PFSK-1 (cell line): ENCODE measurements at regions not wholly inside any gene's neighbourhood (a gene's known extent, or its start where the extent isn't known, plus 50 kb on each side); places are given as distances from the start of the nearest gene placed in this dataset.

Source experiments
- FOXP2 ChIP-seq: optimal IDR thresholded peaks from 2 replicates; pipeline ENCODE3; 2011; ENCODE audit warnings: borderline replicate concordance, control low read depth, inconsistent platforms; ENCODE audit not compliant: insufficient read depth; ENCODE audit errors: extremely low read length, extremely low read depth
- POLR2AphosphoS5 ChIP-seq: IDR thresholded peaks from 2 replicates; pipeline ENCODE4 v1.6.1; 2012; ENCODE audit warnings: low read depth, mild to moderate bottlenecking, control low read depth, low read length, moderate library complexity
- SIN3A ChIP-seq: IDR thresholded peaks from 2 replicates; pipeline ENCODE4 v1.6.1; 2012; ENCODE audit warnings: mild to moderate bottlenecking, low read length, moderate library complexity, borderline replicate concordance; ENCODE audit not compliant: insufficient read depth
- TAF1 ChIP-seq: IDR thresholded peaks from 2 replicates; pipeline ENCODE4 v1.6.1; 2012; ENCODE audit warnings: low read length, control low read depth, borderline replicate concordance; ENCODE audit not compliant: insufficient read depth
- TF ChIP-seq, protein P1 (sequence below), 2 experiments: IDR thresholded peaks; 2 replicates each; pipeline versions ENCODE4 v1.6.1 to v1.8.0; 2011 to 2012; ENCODE audit warnings: low read depth in 2 of 2, low read length in 2 of 2, control low read depth in 1 of 2, inconsistent platforms in 1 of 2, mild to moderate bottlenecking in 1 of 2, moderate library complexity in 1 of 2; ENCODE audit not compliant: insufficient read depth in 1 of 2

DNA sequence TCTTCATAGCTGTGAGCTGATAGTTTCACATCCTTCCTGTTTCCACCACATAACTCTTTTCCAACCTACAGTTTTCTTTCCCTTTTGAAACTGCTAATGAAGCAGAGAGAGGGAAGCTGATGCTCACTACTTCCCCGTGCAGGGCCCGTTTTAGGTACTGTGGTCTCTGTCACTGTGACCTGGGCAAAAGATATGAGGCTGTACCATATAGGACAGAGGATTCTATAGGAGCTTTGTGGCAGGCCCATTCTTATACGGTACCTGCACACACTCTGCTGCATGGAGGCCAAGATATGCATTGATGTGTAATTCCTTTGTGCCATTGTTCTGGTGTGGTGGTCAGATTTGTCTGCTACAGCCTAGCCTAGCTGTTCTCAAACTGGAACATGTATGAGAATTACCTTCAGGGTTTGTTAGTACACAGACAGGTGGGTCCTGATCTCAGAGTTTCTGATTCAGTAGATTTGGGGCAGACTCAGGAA is 577.3 kb downstream of the LMO7 start:
- TF ChIP-seq FOXP2 = no peak
- TF ChIP-seq SIN3A = no peak
- TF ChIP-seq, protein P1, sequence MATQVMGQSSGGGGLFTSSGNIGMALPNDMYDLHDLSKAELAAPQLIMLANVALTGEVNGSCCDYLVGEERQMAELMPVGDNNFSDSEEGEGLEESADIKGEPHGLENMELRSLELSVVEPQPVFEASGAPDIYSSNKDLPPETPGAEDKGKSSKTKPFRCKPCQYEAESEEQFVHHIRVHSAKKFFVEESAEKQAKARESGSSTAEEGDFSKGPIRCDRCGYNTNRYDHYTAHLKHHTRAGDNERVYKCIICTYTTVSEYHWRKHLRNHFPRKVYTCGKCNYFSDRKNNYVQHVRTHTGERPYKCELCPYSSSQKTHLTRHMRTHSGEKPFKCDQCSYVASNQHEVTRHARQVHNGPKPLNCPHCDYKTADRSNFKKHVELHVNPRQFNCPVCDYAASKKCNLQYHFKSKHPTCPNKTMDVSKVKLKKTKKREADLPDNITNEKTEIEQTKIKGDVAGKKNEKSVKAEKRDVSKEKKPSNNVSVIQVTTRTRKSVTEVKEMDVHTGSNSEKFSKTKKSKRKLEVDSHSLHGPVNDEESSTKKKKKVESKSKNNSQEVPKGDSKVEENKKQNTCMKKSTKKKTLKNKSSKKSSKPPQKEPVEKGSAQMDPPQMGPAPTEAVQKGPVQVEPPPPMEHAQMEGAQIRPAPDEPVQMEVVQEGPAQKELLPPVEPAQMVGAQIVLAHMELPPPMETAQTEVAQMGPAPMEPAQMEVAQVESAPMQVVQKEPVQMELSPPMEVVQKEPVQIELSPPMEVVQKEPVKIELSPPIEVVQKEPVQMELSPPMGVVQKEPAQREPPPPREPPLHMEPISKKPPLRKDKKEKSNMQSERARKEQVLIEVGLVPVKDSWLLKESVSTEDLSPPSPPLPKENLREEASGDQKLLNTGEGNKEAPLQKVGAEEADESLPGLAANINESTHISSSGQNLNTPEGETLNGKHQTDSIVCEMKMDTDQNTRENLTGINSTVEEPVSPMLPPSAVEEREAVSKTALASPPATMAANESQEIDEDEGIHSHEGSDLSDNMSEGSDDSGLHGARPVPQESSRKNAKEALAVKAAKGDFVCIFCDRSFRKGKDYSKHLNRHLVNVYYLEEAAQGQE (IDR thresholded peaks at IDR 0.05; ENCODE audit: insufficient read depth in 1 of 2, low read depth in 2 of 2, low read length in 2 of 2) = no peak
- TF ChIP-seq POLR2AphosphoS5 = no peak
- TF ChIP-seq TAF1 = no peak

DNA sequence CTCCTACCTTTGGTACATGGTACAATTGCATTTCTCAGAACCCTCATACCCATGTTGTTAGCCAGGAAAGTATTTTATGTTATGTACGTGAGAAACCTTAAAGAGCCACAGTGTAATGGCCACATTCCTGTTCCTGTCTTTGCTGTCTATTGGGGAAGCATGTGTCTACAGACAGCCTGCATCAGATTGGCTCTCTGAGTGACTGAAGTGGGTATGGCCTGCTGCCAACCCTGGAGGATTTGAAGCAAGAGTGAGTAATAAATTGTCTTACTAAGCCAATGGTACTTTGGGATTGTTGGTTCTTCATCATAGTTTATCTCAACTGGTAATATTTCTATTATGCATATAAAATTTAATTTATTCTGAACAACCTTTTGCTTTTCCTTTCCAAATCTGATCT is 574.1 kb downstream of the LMO7 start:
- TF ChIP-seq, protein P1 (IDR thresholded peaks at IDR 0.05; ENCODE audit: insufficient read depth in 1 of 2, low read depth in 2 of 2, low read length in 2 of 2) = no peak
- no peak for TF ChIP-seq TAF1

GRCh38 chr13:76198568-76199163 is 562.5 kb downstream of the LMO7 start:
- TF ChIP-seq POLR2AphosphoS5 (no peak), SIN3A (no peak), TAF1 (no peak), FOXP2 (no peak)
- TF ChIP-seq, protein P1 (IDR thresholded peaks at IDR 0.05; ENCODE audit: insufficient read depth in 1 of 2, low read depth in 2 of 2, low read length in 2 of 2) = no peak

GRCh38 chr13:76189882-76190519 is 553.9 kb downstream of the LMO7 start:
- TF ChIP-seq, protein P1 (IDR thresholded peaks at IDR 0.05; ENCODE audit: insufficient read depth in 1 of 2, low read depth in 2 of 2, low read length in 2 of 2) = no peak
- TF ChIP-seq POLR2AphosphoS5 (no peak), TAF1 (no peak), SIN3A (no peak), FOXP2 (no peak)
